Vagina (tissue), 2 donors: ENCODE measurements at regions not wholly inside any gene's neighbourhood (a gene's known extent, or its start where the extent isn't known, plus 50 kb on each side); places are given as distances from the start of the nearest gene placed in this dataset.

Experiments
- CTCF ChIP-seq, 3 experiments: fragments of 450-650 bp in 2 of 3; fragments of 200-600 bp in 1 of 3; sonication (generic) in 1 of 3; IDR thresholded peaks; one replicate each; pipeline ENCODE4 v1.5.1; 2017 to 2019; ENCODE audit warnings: antibody characterized with exemption in 3 of 3, mild to moderate bottlenecking in 2 of 3, moderate library complexity in 2 of 3
- POLR2A ChIP-seq, 2 donors: fragments of 450-650 bp; IDR thresholded peaks; one replicate each; pipeline ENCODE4 v1.6.1; 2017; ENCODE audit warnings: antibody characterized with exemption in 2 of 2, mild to moderate bottlenecking in 2 of 2, moderate library complexity in 2 of 2
- POLR2AphosphoS5 ChIP-seq, 2 donors: sonication (generic); formaldehyde crosslinking; IDR thresholded peaks; one replicate each; pipeline ENCODE4 v1.9.0; 2017; ENCODE audit warnings: antibody characterized with exemption in 2 of 2, mild to moderate bottlenecking in 2 of 2, low read depth in 1 of 2; ENCODE audit not compliant: insufficient read depth in 1 of 2

GRCh38 chr22:48973694-48974041, 854.0 kb downstream of the BRD1 start:
- TF ChIP-seq POLR2A (IDR thresholded peaks at IDR 0.05) (no peak), POLR2AphosphoS5 (IDR thresholded peaks at IDR 0.05; ENCODE audit: insufficient read depth in 1 of 2, low read depth in 1 of 2) (no peak), CTCF (IDR thresholded peaks at IDR 0.05) (no peak)
